Activated CD8-positive, alpha-beta memory T cell treated with anti-CD3 and anti-CD28 coated beads for 24 hours (primary cell): ENCODE measurements at regions not wholly inside any gene's neighbourhood (a gene's known extent, or its start where the extent isn't known, plus 50 kb on each side); places are given as distances from the start of the nearest gene placed in this dataset.
"Not testable (repeated sequence)": the region's sequence is repeated elsewhere in the genome, so short reads cannot be mapped to it uniquely, and the experiment has no call there.

Experiments used
- DNase-seq: peaks from one replicate; pipeline ENCODE4 v3.0.0-alpha.2; 2020

DNA sequence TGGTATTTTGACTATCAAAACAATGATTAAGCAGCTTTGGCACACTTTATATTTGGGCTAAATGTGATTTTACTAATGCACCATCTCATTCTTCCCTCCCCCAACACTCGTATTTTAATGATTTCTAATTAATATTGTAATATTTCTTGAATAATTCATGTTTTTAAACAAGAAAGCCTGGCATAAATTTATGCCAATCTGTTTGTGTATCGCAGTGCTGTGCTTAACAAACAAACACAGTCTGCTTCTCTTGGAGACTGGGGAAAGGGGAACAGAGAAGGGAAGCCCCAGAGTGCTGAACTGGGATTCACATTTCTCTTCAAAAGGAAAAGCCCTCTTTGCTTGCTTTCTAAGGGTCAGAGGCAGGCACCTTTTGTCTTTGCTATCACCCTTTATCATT, 496.9 kb upstream of the STXBP6 start:
- DNase-seq: no peak

DNA sequence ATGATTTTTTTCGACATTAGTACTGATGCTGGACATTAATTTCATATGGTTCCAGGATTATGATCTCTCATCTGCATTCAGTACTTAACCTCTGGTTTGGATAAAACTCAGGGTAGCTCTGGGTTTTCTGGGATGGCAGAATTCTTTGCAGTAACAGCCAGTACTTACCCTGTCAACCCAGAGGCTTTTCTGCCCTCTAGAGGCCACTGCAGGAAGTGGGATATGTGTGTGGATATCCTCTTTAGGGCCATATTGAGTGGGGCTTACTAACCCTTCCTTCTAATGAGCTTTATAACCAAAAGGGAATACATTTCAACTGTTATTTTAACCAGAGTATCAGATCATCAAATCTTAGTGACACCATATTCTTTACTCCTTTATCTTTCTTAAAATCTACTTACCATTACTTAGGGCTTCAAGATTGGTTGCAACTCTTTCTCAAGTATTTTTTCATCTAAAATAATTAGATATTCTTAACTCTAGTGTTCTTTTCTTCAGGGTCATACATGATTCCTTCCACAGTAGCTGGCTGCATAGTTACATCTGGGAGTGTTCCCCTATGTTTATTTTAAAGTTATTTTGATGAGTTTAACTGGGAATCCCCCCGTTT, 488.0 kb upstream of the STXBP6 start:
- no peak for DNase-seq

- DNase-seq: no peak
Observed at GRCh38 chr14:25526290-25526689, 476.3 kb upstream of the STXBP6 start.

DNA sequence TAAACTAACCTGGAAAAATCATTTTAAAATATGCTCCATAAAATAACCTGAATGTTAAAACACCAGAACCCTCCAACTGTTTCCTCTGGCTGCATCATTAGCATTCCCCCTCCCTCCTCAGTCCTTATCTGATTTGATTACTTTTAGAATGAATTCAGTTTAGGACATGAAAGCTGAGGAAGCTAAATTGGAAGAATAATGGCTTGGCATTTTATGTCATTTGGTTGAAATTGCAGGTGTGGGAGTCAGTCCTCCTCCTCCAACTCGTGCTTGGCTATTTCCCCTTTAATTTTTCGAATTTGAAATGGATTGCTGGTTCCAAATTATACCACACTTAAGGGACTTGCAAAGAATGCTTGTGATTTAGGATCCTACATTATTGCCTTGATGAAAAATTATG, 473.0 kb upstream of the STXBP6 start:
- DNase-seq: no peak

DNA sequence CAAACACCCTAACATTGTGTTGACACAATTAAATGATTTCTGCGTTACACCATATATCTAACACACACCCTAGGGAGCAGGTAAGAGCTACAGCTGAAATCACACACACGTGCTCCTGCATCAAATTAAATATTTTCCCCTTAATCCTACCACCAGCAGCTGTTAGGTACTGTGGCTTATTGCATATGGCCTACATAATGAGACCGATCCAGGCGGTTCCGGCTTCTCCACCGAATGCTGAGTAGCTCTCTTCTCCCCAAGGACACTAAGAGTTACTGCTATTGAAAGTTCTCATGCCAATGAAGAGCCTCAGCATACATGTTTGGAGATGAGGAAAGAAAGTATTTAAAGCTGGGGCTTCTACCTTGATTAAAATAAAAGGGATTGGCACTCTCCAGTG, 472.2 kb upstream of the STXBP6 start:
- DNase-seq: no peak

- DNase-seq: no peak
Observed at GRCh38 chr14:25521616-25522015, 471.7 kb upstream of the STXBP6 start.

DNA sequence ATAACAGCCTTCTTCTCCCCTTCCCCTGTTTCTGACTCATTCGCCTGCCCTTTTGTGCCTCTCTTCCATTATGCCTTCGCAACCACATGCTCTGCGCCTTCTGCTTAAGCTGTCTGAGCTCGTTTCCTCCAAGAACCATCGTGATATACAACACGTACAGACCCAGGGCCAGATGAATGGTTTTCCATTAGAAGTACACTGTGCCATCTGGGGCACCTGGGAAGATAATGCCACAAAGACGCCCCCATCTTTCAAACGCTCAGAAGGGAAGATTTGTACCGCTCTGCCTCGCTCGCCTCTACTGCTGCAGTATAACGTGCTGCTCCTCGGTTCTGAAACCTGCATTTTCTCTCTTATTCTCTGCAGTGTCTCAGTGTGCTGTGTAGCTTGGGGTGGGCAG, 470.9 kb upstream of the STXBP6 start:
- DNase-seq: no peak

DNA sequence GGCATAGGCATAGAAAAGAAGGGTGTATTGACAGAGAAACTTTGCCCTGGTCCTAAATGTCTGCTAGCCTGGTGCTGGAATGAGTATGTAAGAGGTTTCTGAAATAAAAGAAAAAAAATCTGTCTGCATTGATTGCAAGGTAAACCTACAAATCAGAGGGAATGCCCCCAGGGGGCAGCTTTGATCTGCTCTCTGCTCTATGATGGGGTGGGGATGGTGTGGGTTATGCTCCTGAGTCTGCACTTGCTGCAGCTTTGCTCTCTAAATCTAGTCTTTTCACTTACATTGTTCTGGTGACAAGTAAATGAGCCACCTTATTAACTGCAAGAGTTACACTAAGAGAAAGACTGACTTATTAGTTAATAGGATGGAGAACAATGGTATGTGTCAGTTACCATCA, 468.4 kb upstream of the STXBP6 start:
- DNase-seq: no peak

GRCh38 chr14:25516838-25517237, 466.9 kb upstream of the STXBP6 start:
- DNase-seq: no peak

- no peak for DNase-seq
Observed at GRCh38 chr14:25508845-25509244, 458.9 kb upstream of the STXBP6 start.

DNA sequence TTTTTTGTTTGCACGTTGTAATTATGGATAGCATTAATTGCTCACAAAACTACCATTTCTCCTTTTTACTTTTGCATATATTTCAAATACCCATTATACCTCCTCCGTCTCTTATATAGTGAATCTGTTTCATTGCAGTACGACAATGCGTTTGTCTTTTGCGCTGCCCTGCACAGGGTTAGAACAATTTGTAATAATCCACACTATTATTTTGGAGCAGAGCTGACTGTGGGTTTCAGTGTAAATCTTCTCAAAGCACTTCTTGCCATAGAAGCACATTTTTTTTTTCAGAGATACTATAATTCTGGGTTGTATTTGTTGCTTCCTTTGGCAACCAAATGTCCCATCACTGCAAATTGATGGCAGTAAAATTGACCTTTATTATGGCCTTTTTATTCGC, 451.8 kb upstream of the STXBP6 start:
- DNase-seq: no peak

DNA sequence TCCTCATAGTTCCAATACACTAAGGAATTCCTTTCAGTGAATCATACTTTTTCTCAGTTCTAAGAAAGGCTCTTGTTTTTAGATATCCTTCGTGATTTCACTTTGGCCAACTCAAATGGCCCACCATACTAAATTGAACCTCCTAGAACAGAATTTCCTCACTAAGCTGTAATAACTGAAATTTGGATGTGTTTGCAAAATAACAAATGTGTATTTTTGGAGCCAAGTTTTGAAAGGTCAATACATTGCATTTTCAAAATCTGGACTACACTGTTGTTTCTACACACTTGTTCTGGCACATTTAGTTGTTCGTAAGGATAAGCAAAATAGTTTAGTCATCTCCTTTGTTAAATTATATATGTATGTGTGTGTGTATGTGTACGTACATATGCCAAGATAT, 439.0 kb upstream of the STXBP6 start:
- no peak for DNase-seq

DNA sequence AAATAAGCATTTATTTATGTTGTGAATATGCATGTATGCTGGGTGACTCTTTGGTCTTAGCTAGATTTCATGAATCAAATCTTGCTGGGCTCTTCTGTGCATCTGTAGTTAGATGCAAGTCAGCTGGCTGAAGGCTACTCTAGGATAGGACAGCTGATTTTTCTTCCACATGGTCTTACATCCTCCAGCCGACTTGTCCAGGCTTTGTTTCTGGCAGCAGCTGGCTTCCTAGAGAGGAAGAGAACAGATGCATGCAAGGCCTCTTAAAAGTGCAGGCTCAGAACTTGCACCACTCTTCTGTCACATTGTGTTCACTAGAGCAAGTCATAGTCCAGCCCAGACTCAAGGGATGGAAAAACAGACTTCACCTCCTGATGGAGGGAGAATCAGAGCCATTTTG, 435.4 kb upstream of the STXBP6 start:
- no peak for DNase-seq

DNA sequence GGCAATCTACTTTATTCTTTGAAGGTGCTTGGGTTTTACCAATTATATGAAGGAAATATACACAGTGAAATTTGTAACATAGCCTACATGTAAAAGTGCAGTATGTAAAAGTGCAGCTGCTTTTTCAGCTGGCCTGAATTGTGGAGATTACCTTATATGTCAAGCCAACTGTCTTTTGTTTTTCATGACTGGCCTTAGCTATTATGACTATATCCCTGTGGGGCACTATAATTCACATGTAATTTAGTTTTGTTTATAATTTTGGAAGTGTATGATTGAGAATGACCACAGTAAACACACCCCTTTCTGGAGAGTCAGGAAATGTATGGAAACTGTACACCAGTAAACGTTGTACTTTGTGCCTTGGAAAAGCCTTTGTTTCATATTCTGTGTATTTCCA, 435.0 kb upstream of the STXBP6 start:
- no peak for DNase-seq

DNA sequence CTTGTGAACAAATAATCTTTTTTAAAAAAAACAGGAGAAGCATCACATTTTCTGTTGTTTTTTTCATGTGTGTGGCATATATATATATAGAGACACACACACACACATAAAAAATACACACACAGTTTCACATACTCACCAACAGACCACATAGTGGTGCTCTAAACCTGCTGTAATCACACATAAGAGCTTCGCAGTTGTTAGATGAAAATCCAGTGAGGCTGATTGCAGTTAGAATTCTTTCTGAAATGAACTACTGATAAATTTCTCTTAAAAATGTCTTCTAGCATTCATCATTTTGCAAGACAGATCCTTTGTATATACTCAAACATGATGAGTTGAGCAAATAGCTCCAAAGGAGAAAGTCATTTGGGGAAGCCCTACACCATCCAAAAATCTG, 434.3 kb upstream of the STXBP6 start:
- no peak for DNase-seq

DNA sequence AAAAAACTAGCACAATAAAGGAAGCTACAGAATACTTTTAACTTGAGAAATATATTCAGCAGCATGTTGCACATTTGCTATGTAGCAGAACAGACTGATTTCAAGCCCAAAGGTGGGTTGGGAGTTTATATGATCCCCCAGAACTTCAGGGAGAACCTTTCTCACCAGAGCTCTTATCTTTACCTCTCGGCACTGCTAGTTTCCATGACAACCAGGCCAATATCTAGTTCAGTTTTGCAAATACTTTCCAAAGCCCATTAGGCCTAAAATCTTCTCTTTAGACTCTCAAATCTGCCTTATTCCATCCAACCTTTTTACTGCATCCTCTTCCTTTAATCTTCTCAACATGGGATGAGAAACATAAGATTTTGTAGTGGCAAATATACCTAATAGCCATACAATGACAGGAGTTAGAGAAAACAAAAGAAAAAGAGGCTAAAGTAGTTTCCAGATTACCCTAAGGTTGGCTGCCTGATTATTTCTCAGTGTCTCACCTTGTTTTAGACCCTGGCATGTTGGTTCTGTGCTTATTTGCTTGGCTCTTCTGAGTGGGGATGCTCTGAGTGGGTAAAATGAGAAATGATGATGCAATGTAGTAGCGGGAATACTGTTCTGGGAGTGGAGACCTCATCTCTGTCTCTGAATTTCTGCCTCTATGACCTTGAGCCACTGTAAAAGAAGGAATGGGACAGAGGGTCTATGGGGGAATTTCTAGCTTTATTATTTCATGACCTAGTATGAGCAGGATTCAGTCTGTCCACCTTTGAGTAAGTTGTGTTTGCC, 427.6 kb upstream of the STXBP6 start:
- no peak for DNase-seq

GRCh38 chr14:25472700-25473099, 422.8 kb upstream of the STXBP6 start:
- DNase-seq: no peak

- no peak for DNase-seq
Observed at GRCh38 chr14:25464772-25465171, 414.8 kb upstream of the STXBP6 start.

GRCh38 chr14:25464078-25464477, 414.1 kb upstream of the STXBP6 start:
- DNase-seq: no peak

DNA sequence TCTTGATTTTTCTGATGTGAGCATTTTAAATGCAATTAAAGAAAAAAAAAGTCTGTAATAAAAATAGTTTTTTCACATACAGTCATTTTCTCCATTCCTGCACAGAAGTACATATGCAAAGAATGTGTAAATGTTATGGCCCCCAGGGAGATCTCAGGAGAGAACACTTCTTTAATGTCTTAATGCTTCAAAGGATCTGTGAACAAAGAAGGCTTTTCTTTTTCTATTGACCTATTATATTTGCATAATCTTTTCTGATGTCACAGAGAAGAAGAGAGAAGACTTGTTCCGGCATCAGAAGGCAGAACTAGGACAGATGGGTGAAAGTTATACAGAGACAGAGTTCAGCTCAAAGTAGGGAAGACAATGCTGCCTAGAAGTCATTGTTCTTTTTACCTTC, 413.5 kb upstream of the STXBP6 start:
- no peak for DNase-seq

DNA sequence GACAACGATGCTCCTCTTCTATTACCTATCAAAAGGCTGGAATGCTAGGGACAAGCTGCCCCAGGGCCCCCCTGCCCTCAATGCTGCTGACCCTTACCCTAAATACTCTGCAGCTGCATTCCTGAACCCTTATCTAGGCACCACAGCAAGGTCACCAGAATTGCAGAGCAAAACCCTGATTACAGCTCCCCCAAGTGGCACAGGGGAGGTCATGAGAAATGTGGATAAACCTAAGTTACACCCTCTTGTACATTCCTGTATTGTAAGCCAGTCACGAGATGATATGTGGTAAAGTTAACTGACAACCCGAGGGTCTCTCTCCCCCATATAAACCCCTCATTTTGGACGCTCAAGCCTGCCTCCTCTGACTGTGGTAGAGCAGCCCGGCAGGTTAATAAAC, 411.8 kb upstream of the STXBP6 start:
- no peak for DNase-seq

DNA sequence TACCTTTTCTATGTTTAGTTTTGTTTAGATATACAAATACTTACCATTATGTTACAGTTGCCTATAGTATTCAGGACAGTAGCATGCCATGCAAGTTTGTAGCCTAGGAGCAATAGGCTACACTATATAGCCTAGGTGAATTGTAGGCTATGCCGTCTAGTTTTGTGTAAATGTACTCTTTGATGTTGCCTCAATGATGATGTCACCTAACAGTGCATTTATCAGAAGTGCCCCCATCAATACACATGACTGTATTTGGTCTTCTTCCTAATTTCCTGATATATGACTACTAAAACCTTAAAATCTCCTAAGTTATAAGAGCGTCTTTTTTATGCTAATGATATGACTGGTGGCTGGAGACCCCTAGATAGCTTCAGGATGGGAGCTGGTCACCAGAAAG, 394.4 kb upstream of the STXBP6 start:
- DNase-seq: no peak

GRCh38 chr14:25440382-25440781, 390.4 kb upstream of the STXBP6 start:
- not testable (repeated sequence) for DNase-seq

GRCh38 chr14:25436906-25437305, 387.0 kb upstream of the STXBP6 start:
- DNase-seq: no peak

- no peak for DNase-seq
Observed at GRCh38 chr14:25436288-25436875, 386.4 kb upstream of the STXBP6 start.
